ENCODE measurements at regions not wholly inside any gene's neighbourhood (a gene's known extent, or its start where the extent isn't known, plus 50 kb on each side); places are given as distances from the start of the nearest gene placed in this dataset.

DNA sequence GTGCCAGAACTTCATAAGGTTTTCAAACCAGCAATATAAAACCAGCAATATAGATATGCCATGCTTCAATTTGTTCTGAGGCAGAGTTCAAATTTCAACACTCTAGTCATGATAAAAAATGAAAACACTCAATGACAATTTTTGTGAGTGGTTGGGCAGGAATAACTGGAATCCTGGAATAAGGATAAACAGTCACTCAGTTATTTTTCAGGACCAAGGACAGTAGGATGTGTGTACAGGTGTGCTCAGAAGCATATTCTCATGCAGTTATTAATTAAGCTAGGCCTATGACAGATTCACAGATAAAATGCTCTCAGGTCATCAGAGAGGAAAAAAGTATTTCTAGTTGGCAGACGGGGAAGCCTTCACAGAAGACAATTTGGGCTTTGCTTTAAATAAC is 117.3 kb upstream of the PPP2R2B start:
- peak; percentile 15 for DNase-seq (ENCODE audit: low read depth)
- no peak for FAIRE-seq
- H3K4me3 ChIP-seq (ENCODE audit: low read depth, low read length), result no peak overlapping the region
- TF ChIP-seq, protein P1, sequence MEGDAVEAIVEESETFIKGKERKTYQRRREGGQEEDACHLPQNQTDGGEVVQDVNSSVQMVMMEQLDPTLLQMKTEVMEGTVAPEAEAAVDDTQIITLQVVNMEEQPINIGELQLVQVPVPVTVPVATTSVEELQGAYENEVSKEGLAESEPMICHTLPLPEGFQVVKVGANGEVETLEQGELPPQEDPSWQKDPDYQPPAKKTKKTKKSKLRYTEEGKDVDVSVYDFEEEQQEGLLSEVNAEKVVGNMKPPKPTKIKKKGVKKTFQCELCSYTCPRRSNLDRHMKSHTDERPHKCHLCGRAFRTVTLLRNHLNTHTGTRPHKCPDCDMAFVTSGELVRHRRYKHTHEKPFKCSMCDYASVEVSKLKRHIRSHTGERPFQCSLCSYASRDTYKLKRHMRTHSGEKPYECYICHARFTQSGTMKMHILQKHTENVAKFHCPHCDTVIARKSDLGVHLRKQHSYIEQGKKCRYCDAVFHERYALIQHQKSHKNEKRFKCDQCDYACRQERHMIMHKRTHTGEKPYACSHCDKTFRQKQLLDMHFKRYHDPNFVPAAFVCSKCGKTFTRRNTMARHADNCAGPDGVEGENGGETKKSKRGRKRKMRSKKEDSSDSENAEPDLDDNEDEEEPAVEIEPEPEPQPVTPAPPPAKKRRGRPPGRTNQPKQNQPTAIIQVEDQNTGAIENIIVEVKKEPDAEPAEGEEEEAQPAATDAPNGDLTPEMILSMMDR (IDR thresholded peaks at IDR 0.05; ENCODE audit: insufficient read depth, low read length, severe bottlenecking), result no peak
- no peaks in the 10 kb centered on the region for H3K27me3 ChIP-seq (ENCODE audit: control insufficient read depth, insufficient read depth, low read length)
- H3K36me3 ChIP-seq (ENCODE audit: control insufficient read depth, insufficient read depth, low read length), result no peaks in the 10 kb centered on the region

- TF ChIP-seq, protein P1 (IDR thresholded peaks at IDR 0.05; ENCODE audit: insufficient read depth, low read length, severe bottlenecking), result no peak
- FAIRE-seq, result no peak
- no peaks in the 10 kb centered on the region for H3K36me3 ChIP-seq (ENCODE audit: control insufficient read depth, insufficient read depth, low read length)
- H3K4me3 ChIP-seq (ENCODE audit: low read depth, low read length), result no peak overlapping the region
- H3K27me3 ChIP-seq (ENCODE audit: control insufficient read depth, insufficient read depth, low read length), result no peaks in the 10 kb centered on the region
- no peak for DNase-seq (ENCODE audit: low read depth)
Observed at GRCh38 chr5:147015405-147015804, 136.8 kb upstream of the PPP2R2B start.

DNA sequence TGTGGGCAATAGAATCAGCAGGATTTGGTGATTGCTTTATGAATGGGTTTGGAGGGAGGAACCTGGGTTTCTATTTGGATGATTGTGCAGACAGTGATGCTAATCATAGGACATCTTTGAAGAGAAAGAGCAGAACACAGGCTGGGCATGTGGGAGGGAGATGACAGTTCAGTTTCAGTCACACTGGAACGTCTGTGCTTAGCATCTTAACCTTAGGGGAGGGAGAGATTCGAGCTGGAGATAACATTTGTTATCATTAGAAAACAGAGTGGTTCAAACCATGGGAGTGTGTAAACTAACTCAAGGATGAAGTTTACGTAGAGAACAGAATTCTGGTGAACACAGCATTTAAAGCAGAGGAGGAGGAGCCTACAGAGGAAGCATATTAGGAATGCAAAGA is 138.6 kb upstream of the PPP2R2B start:
- TF ChIP-seq, protein P1 (IDR thresholded peaks at IDR 0.05; ENCODE audit: insufficient read depth, low read length, severe bottlenecking), result no peak
- H3K27me3 ChIP-seq (ENCODE audit: control insufficient read depth, insufficient read depth, low read length), result no peaks in the 10 kb centered on the region
- FAIRE-seq, result no peak
- no peak for DNase-seq (ENCODE audit: low read depth)
- H3K36me3 ChIP-seq (ENCODE audit: control insufficient read depth, insufficient read depth, low read length), result no peaks in the 10 kb centered on the region
- H3K4me3 ChIP-seq (ENCODE audit: low read depth, low read length), result no peak overlapping the region

DNA sequence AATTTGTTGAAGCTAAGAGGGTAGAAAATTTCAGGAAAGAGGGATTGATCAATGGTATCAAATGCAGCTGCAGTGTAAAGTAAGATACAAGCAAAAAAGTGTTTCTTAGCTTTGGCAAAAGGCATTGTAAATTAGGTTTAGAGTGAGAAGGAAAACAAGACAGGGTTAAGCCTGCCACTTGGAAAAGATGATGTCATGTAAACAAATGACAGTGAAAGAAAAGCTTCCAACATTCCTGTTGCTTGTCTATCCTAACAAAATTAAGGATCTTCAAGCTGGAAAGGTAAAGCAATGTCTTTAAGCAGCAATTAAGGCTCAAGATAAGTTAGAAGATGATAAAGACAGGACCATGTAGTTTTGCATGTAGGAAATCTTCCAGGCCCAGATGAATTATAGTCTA is 139.1 kb upstream of the PPP2R2B start:
- no peak for FAIRE-seq
- Histone ChIP-seq H3K36me3 (ENCODE audit: control insufficient read depth, insufficient read depth, low read length) (no peaks in the 10 kb centered on the region), H3K4me3 (ENCODE audit: low read depth, low read length) (no peak overlapping the region), H3K27me3 (ENCODE audit: control insufficient read depth, insufficient read depth, low read length) (no peaks in the 10 kb centered on the region)
- DNase-seq (ENCODE audit: low read depth), result no peak
- TF ChIP-seq, protein P1 (IDR thresholded peaks at IDR 0.05; ENCODE audit: insufficient read depth, low read length, severe bottlenecking), result no peak

- H3K36me3 ChIP-seq (ENCODE audit: control insufficient read depth, insufficient read depth, low read length), result no peaks in the 10 kb centered on the region
- DNase-seq (ENCODE audit: low read depth), result no peak
- H3K4me3 ChIP-seq (ENCODE audit: low read depth, low read length), result no peak overlapping the region
- FAIRE-seq, result no peak
- TF ChIP-seq, protein P1 (IDR thresholded peaks at IDR 0.05; ENCODE audit: insufficient read depth, low read length, severe bottlenecking), result no peak
- no peaks in the 10 kb centered on the region for H3K27me3 ChIP-seq (ENCODE audit: control insufficient read depth, insufficient read depth, low read length)
Observed at GRCh38 chr5:147018812-147019211, 140.3 kb upstream of the PPP2R2B start.

- Histone ChIP-seq H3K36me3 (ENCODE audit: control insufficient read depth, insufficient read depth, low read length) (no peaks in the 10 kb centered on the region), H3K4me3 (ENCODE audit: low read depth, low read length) (no peak overlapping the region), H3K27me3 (ENCODE audit: control insufficient read depth, insufficient read depth, low read length) (no peaks in the 10 kb centered on the region)
- TF ChIP-seq, protein P1 (IDR thresholded peaks at IDR 0.05; ENCODE audit: insufficient read depth, low read length, severe bottlenecking), result no peak
- peak; percentile 89 for DNase-seq (ENCODE audit: low read depth)
- FAIRE-seq, result no peak
Observed at GRCh38 chr5:147036691-147037245, 158.2 kb upstream of the PPP2R2B start.

Data from bronchial epithelial cell (primary cell).